Panc1 (cell line): ENCODE measurements at regions not wholly inside any gene's neighbourhood (a gene's known extent, or its start where the extent isn't known, plus 50 kb on each side); places are given as distances from the start of the nearest gene placed in this dataset.

Experiments used
- ATAC-seq: fragments of 200-7000 bp; cut with Tn5 transposase; 2 replicates; pipeline ENCODE4 v1.9.1; 2020; ENCODE audit warnings: mild to moderate bottlenecking, moderate library complexity
- BruUV-seq: library from RNA; stranded (reverse); fragments of 400-500 nt; replicated peaks from 2 replicates; lab custom pipeline; 2021; lab: Mats Ljungman, UMichigan
- CTCF ChIA-PET: fragments of 300-600 bp; sonication (Branson Sonifier 250); formaldehyde crosslinking; loops from one replicate; lab custom pipeline; 2022; ENCODE audit warnings: antibody characterized with exemption; lab: Charles Lee
- POLR2A ChIA-PET: fragments of 300-600 bp; sonication (Branson Sonifier 250); formaldehyde crosslinking; loops from one replicate; lab custom pipeline; 2022; ENCODE audit warnings: antibody characterized with exemption; lab: Charles Lee
- DNase-seq: peaks from one replicate; pipeline ENCODE4 v3.0.0-alpha.2; 2010; ENCODE audit warnings: low read depth, low spot score
- H3K27ac ChIP-seq: 2 replicates; pipeline ENCODE4 v1.5.1; 2011; ENCODE audit warnings: mild to moderate bottlenecking, low read length, inconsistent platforms
- H3K27me3 ChIP-seq: fragments of 200-500 bp; sonication (Bioruptor generic); 2 replicates; pipeline ENCODE4 v1.6.0; 2014; ENCODE audit warnings: low read length, inconsistent platforms; ENCODE audit not compliant: control insufficient read depth, insufficient read depth
- H3K36me3 ChIP-seq: fragments of 200-500 bp; sonication (Bioruptor generic); 2 replicates; pipeline ENCODE4 v1.5.1; 2014; ENCODE audit warnings: inconsistent platforms, mild to moderate bottlenecking, low read length, moderate library complexity; ENCODE audit not compliant: control insufficient read depth, insufficient read depth
- H3K4me1 ChIP-seq: 2 replicates; pipeline ENCODE4 v1.5.1; 2011; ENCODE audit warnings: inconsistent platforms, mild to moderate bottlenecking, low read length, moderate library complexity; ENCODE audit not compliant: control insufficient read depth, insufficient read depth
- H3K4me3 ChIP-seq, 2 experiments: 2 replicates each; pipeline ENCODE4 v1.5.1; 2011 to 2012; ENCODE audit warnings: low read depth in 2 of 2, low read length in 2 of 2, mild to moderate bottlenecking in 2 of 2, inconsistent platforms in 1 of 2, moderate library complexity in 1 of 2
- H3K9me3 ChIP-seq: fragments of 200-500 bp; sonication (Bioruptor generic); 2 replicates; pipeline ENCODE4 v1.5.1; 2014; ENCODE audit warnings: low read depth, mild to moderate bottlenecking, inconsistent platforms, low read length, moderate library complexity; ENCODE audit not compliant: control insufficient read depth, insufficient read depth
- POLR2AphosphoS5 ChIP-seq: IDR thresholded peaks from 2 replicates; pipeline ENCODE4 v1.6.1; 2012; ENCODE audit warnings: mild to moderate bottlenecking, low read depth, low read length, moderate library complexity
- REST ChIP-seq, 2 experiments: IDR thresholded peaks; 2 replicates each; pipeline ENCODE4 v1.6.1; 2011 to 2012; ENCODE audit warnings: low read depth in 2 of 2, control low read depth in 1 of 2, low read length in 1 of 2, mild to moderate bottlenecking in 1 of 2, moderate library complexity in 1 of 2; ENCODE audit not compliant: insufficient read depth in 1 of 2
- SIN3A ChIP-seq: IDR thresholded peaks from 2 replicates; pipeline ENCODE4 v1.6.1; 2012; ENCODE audit warnings: low read depth, mild to moderate bottlenecking, low read length, moderate library complexity, borderline replicate concordance; ENCODE audit not compliant: insufficient read depth
- TCF7L2 ChIP-seq: IDR thresholded peaks from 2 replicates; pipeline ENCODE4 v1.6.1; 2011; ENCODE audit warnings: mild to moderate bottlenecking, low read depth, low read length, inconsistent platforms
- in situ Hi-C: cut with HindIII; loops from 2 replicates; pipeline ENCODE4 v1.10.0; 2016; ENCODE audit warnings: low sequenced_read_pairs, low pct_unique_long_range_greater_than_20kb
- intact Hi-C: fragments of 100-400 bp; cut with micrococcal nuclease; formaldehyde crosslinking; loops from one replicate; pipeline ENCODE4 v1.10.0; 2022; ENCODE audit not compliant: unreplicated experiment
- TF ChIP-seq, protein P1 (sequence below): fragments of 450-650 bp; IDR thresholded peaks from 2 replicates; pipeline ENCODE4 v1.5.1; 2017; ENCODE audit warnings: mild to moderate bottlenecking

DNA sequence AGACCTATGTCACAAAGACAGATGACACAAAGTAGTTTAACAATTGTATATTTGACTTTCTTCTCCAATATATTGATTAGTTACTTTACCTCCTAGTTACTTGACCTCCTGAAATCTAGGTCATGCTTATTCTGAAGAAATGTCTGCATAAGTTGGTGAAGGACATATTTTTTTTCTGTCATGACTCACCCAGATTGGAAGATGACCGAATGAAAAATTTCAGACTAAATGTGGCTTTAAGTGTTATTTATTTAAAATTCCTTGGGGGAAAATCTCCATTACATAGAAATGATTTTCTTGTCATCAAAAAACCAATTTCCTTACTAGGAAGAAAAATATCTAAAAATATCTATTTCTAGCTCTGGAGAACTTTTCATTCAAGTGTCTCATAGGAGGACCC, 217.1 kb downstream of the POSTN start:
- in situ Hi-C loops = no loop called here
- intact Hi-C loops = no loop called here
- Histone ChIP-seq H3K27me3 (no peaks in the 10 kb centered on the region), H3K4me3 (no peak overlapping the region), H3K4me1 (no peaks in the 10 kb centered on the region), H3K9me3 (no peaks in the 10 kb centered on the region), H3K27ac (no peak overlapping the region), H3K36me3 (no peaks in the 10 kb centered on the region)
- ATAC-seq (no peak), DNase-seq (no peak)
- ChIA-PET CTCF (no interaction called here), POLR2A (no interaction called here)
- no TSS peak for BruUV-seq
- TF ChIP-seq SIN3A = no peak
- TF ChIP-seq, protein P1, sequence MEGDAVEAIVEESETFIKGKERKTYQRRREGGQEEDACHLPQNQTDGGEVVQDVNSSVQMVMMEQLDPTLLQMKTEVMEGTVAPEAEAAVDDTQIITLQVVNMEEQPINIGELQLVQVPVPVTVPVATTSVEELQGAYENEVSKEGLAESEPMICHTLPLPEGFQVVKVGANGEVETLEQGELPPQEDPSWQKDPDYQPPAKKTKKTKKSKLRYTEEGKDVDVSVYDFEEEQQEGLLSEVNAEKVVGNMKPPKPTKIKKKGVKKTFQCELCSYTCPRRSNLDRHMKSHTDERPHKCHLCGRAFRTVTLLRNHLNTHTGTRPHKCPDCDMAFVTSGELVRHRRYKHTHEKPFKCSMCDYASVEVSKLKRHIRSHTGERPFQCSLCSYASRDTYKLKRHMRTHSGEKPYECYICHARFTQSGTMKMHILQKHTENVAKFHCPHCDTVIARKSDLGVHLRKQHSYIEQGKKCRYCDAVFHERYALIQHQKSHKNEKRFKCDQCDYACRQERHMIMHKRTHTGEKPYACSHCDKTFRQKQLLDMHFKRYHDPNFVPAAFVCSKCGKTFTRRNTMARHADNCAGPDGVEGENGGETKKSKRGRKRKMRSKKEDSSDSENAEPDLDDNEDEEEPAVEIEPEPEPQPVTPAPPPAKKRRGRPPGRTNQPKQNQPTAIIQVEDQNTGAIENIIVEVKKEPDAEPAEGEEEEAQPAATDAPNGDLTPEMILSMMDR = no peak
- no peak for TF ChIP-seq REST (IDR thresholded peaks at IDR 0.05; ENCODE audit: insufficient read depth in 1 of 2, low read depth in 2 of 2, low read length in 1 of 2)
- no peak for TF ChIP-seq POLR2AphosphoS5
- no peak for TF ChIP-seq TCF7L2

DNA sequence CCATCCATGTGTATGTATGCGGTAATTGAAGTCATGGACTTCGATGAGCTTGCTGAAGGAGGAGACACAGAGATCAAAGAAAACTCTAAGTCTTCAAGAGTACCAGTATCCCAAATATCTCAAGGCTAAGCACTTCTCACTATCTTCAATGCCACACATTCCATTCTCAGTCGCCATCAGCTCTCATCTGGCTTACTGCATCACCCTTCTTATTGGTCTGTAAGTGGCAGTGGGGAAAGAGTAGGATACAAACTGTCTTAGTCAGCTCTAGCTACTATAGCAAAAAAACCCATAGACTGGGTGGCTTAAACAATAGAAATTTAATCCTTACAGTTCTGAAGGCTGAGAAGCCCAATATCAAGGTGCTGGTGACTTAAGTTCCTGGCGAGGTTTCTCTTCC, 218.7 kb downstream of the POSTN start:
- ChIA-PET CTCF (no interaction called here), POLR2A (no interaction called here)
- intact Hi-C loops = no loop called here
- Histone ChIP-seq H3K27me3 (no peaks in the 10 kb centered on the region), H3K9me3 (no peaks in the 10 kb centered on the region), H3K4me1 (no peaks in the 10 kb centered on the region), H3K36me3 (no peaks in the 10 kb centered on the region), H3K4me3 (no peak overlapping the region), H3K27ac (no peak overlapping the region)
- TF ChIP-seq, protein P1 = no peak
- TF ChIP-seq REST (IDR thresholded peaks at IDR 0.05; ENCODE audit: insufficient read depth in 1 of 2, low read depth in 2 of 2, low read length in 1 of 2) (no peak), POLR2AphosphoS5 (no peak), SIN3A (no peak), TCF7L2 (no peak)
- no TSS peak for BruUV-seq
- in situ Hi-C loops = no loop called here
- ATAC-seq = no peak
- DNase-seq = no peak
